ENCODE measurements at regions not wholly inside any gene's neighbourhood (a gene's known extent, or its start where the extent isn't known, plus 50 kb on each side); places are given as distances from the start of the nearest gene placed in this dataset.
A peak's percentile ranks its signal among the peaks of the same experiment; 100 is the strongest.

- ChIA-PET CTCF (interaction anchor here (0.6 kb wide), 1 partner anchor 220 kb away, joined by 3 read pairs; no protein-coding TSS in a partner anchor), POLR2A (no interaction called here)
- no peaks in the 10 kb centered on the region for H3K4me1 ChIP-seq (ENCODE audit: control insufficient read depth, insufficient read depth, low read length)
Measured at GRCh38 chr2:176780348-176780747, 432.2 kb upstream of the HNRNPA3 start.

DNA sequence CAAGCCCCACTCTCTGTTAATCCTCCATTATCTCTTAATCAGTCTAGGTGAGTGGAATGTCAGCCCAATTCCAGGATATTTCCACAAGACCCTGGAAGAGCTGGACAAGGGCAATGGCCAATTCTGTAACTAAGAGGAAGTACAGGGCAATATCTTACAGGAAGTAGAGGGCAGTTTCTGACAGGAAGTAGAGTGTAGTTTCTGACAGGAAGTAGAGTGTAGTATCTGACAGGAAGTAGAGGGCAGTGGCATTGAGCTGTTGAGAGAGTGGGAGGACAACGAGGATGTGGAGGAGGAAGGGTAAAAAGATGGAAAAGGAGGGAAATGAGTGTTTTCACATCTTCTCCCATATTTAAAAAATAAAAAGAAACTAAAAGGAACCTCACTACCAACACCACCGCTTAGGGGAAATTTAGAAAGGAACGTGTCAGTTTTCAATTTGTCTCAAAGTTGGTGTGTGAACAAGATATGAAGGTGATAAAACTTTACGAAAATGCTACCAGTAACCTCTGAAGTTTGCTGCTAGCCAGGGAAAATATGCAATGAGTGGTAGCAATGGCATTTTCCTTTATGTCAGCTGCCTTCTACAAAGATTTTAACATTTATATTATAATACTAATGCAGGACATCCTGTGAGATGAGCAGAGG lies 430.9 kb upstream of the HNRNPA3 start:
- no peaks in the 10 kb centered on the region for H3K4me1 ChIP-seq (ENCODE audit: control insufficient read depth, insufficient read depth, low read length)
- no peaks in the 10 kb centered on the region for H3K9me3 ChIP-seq (ENCODE audit: control insufficient read depth, insufficient read depth, low read depth, low read length)
- H3K4me3 ChIP-seq (ENCODE audit: low read depth, low read length), result no peak overlapping the region
- TF ChIP-seq, protein P1, sequence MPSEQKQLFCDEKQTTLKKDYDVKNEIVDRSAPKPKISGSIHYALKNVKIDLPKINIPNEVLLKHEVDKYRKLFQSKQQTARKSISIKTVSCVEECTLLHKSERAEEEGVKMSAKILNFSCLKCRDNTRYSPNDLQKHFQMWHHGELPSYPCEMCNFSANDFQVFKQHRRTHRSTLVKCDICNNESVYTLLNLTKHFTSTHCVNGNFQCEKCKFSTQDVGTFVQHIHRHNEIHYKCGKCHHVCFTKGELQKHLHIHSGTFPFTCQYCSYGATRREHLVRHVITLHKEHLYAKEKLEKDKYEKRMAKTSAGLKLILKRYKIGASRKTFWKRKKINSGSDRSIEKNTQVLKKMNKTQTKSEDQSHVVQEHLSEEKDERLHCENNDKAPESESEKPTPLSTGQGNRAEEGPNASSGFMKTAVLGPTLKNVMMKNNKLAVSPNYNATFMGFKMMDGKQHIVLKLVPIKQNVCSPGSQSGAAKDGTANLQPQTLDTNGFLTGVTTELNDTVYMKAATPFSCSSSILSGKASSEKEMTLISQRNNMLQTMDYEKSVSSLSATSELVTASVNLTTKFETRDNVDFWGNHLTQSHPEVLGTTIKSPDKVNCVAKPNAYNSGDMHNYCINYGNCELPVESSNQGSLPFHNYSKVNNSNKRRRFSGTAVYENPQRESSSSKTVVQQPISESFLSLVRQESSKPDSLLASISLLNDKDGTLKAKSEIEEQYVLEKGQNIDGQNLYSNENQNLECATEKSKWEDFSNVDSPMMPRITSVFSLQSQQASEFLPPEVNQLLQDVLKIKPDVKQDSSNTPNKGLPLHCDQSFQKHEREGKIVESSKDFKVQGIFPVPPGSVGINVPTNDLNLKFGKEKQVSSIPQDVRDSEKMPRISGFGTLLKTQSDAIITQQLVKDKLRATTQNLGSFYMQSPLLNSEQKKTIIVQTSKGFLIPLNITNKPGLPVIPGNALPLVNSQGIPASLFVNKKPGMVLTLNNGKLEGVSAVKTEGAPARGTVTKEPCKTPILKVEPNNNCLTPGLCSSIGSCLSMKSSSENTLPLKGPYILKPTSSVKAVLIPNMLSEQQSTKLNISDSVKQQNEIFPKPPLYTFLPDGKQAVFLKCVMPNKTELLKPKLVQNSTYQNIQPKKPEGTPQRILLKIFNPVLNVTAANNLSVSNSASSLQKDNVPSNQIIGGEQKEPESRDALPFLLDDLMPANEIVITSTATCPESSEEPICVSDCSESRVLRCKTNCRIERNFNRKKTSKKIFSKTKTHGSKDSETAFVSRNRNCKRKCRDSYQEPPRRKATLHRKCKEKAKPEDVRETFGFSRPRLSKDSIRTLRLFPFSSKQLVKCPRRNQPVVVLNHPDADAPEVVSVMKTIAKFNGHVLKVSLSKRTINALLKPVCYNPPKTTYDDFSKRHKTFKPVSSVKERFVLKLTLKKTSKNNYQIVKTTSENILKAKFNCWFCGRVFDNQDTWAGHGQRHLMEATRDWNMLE (tag by site-specific recombination; conservative IDR thresholded peaks at IDR 0.05; ENCODE audit: low read depth), result peak; percentile 41; the same call in 1 of the 2 replicates
- no peak for TF ChIP-seq GLI2 (tag by site-specific recombination; IDR thresholded peaks at IDR 0.05; ENCODE audit: borderline replicate concordance, low read depth)
- POLR2A ChIA-PET, result no interaction called here
- H3K36me3 ChIP-seq (ENCODE audit: control insufficient read depth in 2 of 2, insufficient read depth in 1 of 2, low read length in 2 of 2), result no peaks in the 10 kb centered on the region
- H3K27ac ChIP-seq (ENCODE audit: extremely low read depth, low read depth, low read length), result no peak overlapping the region
- CTCF ChIA-PET, result no interaction called here

More at GRCh38 chr2:176780348-176780747, 432.2 kb upstream of the HNRNPA3 start:
- H3K4me3 ChIP-seq (ENCODE audit: low read depth, low read length), result no peak overlapping the region
- H3K9me3 ChIP-seq (ENCODE audit: control insufficient read depth, insufficient read depth, low read depth, low read length), result no peaks in the 10 kb centered on the region
- TF ChIP-seq ZNF239 (tag by site-specific recombination; IDR thresholded peaks at IDR 0.05) (no peak), OVOL3 (tag by site-specific recombination; IDR thresholded peaks at IDR 0.05) (no peak), ZNF561 (tag by site-specific recombination; IDR thresholded peaks at IDR 0.05; ENCODE audit: borderline replicate concordance) (no peak), ZNF843 (tag by site-specific recombination; IDR thresholded peaks at IDR 0.05) (no peak), ZNF114 (tag by site-specific recombination; IDR thresholded peaks at IDR 0.05) (no peak), ZNF324 (tag by site-specific recombination; IDR thresholded peaks at IDR 0.05) (no peak), ZNF341 (tag by site-specific recombination; IDR thresholded peaks at IDR 0.05; ENCODE audit: low read depth) (no peak), HOXD13 (CRISPR knock-in tag; IDR thresholded peaks at IDR 0.05; ENCODE audit: borderline replicate concordance) (no peak), KLF17 (tag by site-specific recombination; IDR thresholded peaks at IDR 0.05) (no peak), ZSCAN5A (tag by site-specific recombination; IDR thresholded peaks at IDR 0.05) (no peak), ZNF830 (tag by site-specific recombination; IDR thresholded peaks at IDR 0.05; ENCODE audit: low read depth) (no peak), GLI4 (tag by site-specific recombination; IDR thresholded peaks at IDR 0.05) (no peak), SP2 (tag by site-specific recombination; IDR thresholded peaks at IDR 0.05) (no peak), ZNF24 (tag by site-specific recombination; IDR thresholded peaks at IDR 0.05) (no peak), ZNF585B (tag by site-specific recombination; IDR thresholded peaks at IDR 0.05) (no peak), ZFP41 (tag by site-specific recombination; IDR thresholded peaks at IDR 0.05; ENCODE audit: borderline replicate concordance) (no peak)
- H3K36me3 ChIP-seq (ENCODE audit: control insufficient read depth in 2 of 2, insufficient read depth in 1 of 2, low read length in 2 of 2), result no peaks in the 10 kb centered on the region
- no peak overlapping the region for H3K27ac ChIP-seq (ENCODE audit: extremely low read depth, low read depth, low read length)
